GM12878 (cell line): ENCODE measurements at regions not wholly inside any gene's neighbourhood (a gene's known extent, or its start where the extent isn't known, plus 50 kb on each side); places are given as distances from the start of the nearest gene placed in this dataset.
A peak's percentile ranks its signal among the peaks of the same experiment; 100 is the strongest.

Experiments used
- ATAC-seq: fragments of 200-7000 bp; cut with Tn5 transposase; 3 replicates; pipeline ENCODE4 v1.9.1; 2020; ENCODE audit warnings: mild to moderate bottlenecking, moderate library complexity
- BruUV-seq: library from RNA; stranded (reverse); fragments of 400-500 nt; replicated peaks from 2 replicates; lab custom pipeline; 2021; lab: Mats Ljungman, UMichigan
- CTCF ChIA-PET: fragments of 300-600 bp; sonication (Branson Sonifier 250); formaldehyde crosslinking; extraction: SDS; loops from one replicate; lab custom pipeline; 2021; ENCODE audit warnings: inconsistent platforms; lab: Yijun Ruan, JAX
- POLR2A ChIA-PET: fragments of 350-600 bp; formaldehyde crosslinking; extraction: SDS; loops from one replicate; lab custom pipeline; 2021; ENCODE audit warnings: inconsistent platforms; lab: Charles Lee
- RAD21 ChIA-PET: fragments of 300-600 bp; sonication (Branson Sonifier 250); formaldehyde crosslinking; loops from one replicate; lab custom pipeline; 2023; ENCODE audit warnings: antibody characterized with exemption; ENCODE audit not compliant: unreplicated experiment; lab: Charles Lee
- SMC1A ChIA-PET: fragments of 300-600 bp; sonication (Branson Sonifier 250); formaldehyde crosslinking; loops from one replicate; lab custom pipeline; 2023; ENCODE audit not compliant: unreplicated experiment, uncharacterized antibody; lab: Charles Lee
- DNase-seq: peaks from one replicate; pipeline ENCODE4 v3.0.0-alpha.2; 2011; ENCODE audit warnings: low read depth, low spot score
- FAIRE-seq: peaks from 3 replicates; lab custom pipeline; 2011; peaks lifted over from hg19 to GRCh38; lab: Jason Lieb, UNC
- H2AFZ ChIP-seq: 2 replicates; pipeline ENCODE4 v1.6.0; 2011; ENCODE audit warnings: low read depth, low read length, control low read depth; ENCODE audit not compliant: control insufficient read depth
- H3K27ac ChIP-seq: 2 replicates; pipeline ENCODE4 v1.5.1; 2011; ENCODE audit warnings: control low read depth; ENCODE audit not compliant: control insufficient read depth, insufficient read depth
- H3K27me3 ChIP-seq, 2 experiments: replicated peaks in 1 of 2; 2 replicates each; pipeline versions ENCODE4 v1.6.0 to v1.6.1; 2011; ENCODE audit warnings: low read length in 1 of 2; ENCODE audit not compliant: control insufficient read depth in 2 of 2, insufficient read depth in 2 of 2
- H3K36me3 ChIP-seq, 2 experiments: 2 replicates each; pipeline ENCODE4 v1.5.1; 2011; ENCODE audit warnings: low read length in 1 of 2; ENCODE audit not compliant: control insufficient read depth in 2 of 2, insufficient read depth in 2 of 2
- H3K4me1 ChIP-seq: 2 replicates; pipeline ENCODE4 v1.6.1; 2011; ENCODE audit warnings: mild to moderate bottlenecking, low read length, moderate library complexity, mixed read lengths; ENCODE audit not compliant: control insufficient read depth, insufficient read depth
- H3K4me2 ChIP-seq: 2 replicates; pipeline ENCODE4 v1.6.0; 2011; ENCODE audit warnings: control low read depth; ENCODE audit not compliant: control insufficient read depth, insufficient read depth
- H3K4me3 ChIP-seq: fragments of 200-600 bp; sonication (generic); 2 replicates; pipeline ENCODE4 v1.5.1; 2016
- H3K79me2 ChIP-seq: 2 replicates; pipeline ENCODE4 v1.6.0; 2011; ENCODE audit warnings: low read length; ENCODE audit not compliant: control insufficient read depth, insufficient read depth
- H3K9ac ChIP-seq: 2 replicates; pipeline ENCODE4 v1.8.0; 2011; ENCODE audit warnings: low read length, control low read depth, mixed read lengths; ENCODE audit not compliant: control insufficient read depth, insufficient read depth
- H3K9me3 ChIP-seq: replicated peaks from 3 replicates; pipeline ENCODE4 v1.5.1; 2011; ENCODE audit warnings: mild to moderate bottlenecking, low read length; ENCODE audit not compliant: control insufficient read depth, insufficient read depth
- H4K20me1 ChIP-seq: 2 replicates; pipeline ENCODE4 v1.6.0; 2011; ENCODE audit not compliant: control insufficient read depth, insufficient read depth
- BCL11A ChIP-seq: IDR thresholded peaks from 2 replicates; pipeline ENCODE4 v1.6.1; 2011; ENCODE audit warnings: low read depth, low read length
- BMI1 ChIP-seq: fragments of 450-650 bp; IDR thresholded peaks from 2 replicates; pipeline ENCODE4 v1.6.1; 2016; ENCODE audit warnings: mild to moderate bottlenecking, moderate library complexity, borderline replicate concordance
- HDAC6 ChIP-seq: fragments of 200-600 bp; sonication (generic); IDR thresholded peaks from one replicate; pipeline ENCODE4 v1.8.0; 2017; ENCODE audit warnings: antibody characterized with exemption; ENCODE audit not compliant: unreplicated experiment
- IKZF2 ChIP-seq, 2 experiments: fragments of 450-650 bp; IDR thresholded peaks; 2 replicates each; pipeline ENCODE4 v1.6.1; 2017; ENCODE audit warnings: mild to moderate bottlenecking in 2 of 2, moderate library complexity in 2 of 2
- LARP7 ChIP-seq: fragments of 450-650 bp; IDR thresholded peaks from 2 replicates; pipeline ENCODE4 v1.6.1; 2017; ENCODE audit warnings: mild to moderate bottlenecking
- NFIC ChIP-seq: IDR thresholded peaks from 2 replicates; pipeline ENCODE4 v1.6.1; 2012; ENCODE audit warnings: low read depth, mild to moderate bottlenecking, inconsistent platforms, low read length, moderate library complexity
- PAX8 ChIP-seq: fragments of 450-650 bp; IDR thresholded peaks from 2 replicates; pipeline ENCODE4 v1.6.1; 2017; ENCODE audit warnings: mild to moderate bottlenecking, moderate library complexity
- POLR2AphosphoS5 ChIP-seq: IDR thresholded peaks from 2 replicates; pipeline ENCODE4 v1.6.1; 2011; ENCODE audit warnings: mild to moderate bottlenecking, low read length, inconsistent platforms
- RAD51 ChIP-seq: fragments of 450-650 bp; IDR thresholded peaks from 2 replicates; pipeline ENCODE4 v1.6.1; 2016; ENCODE audit warnings: moderate library complexity, mild to moderate bottlenecking, inconsistent platforms
- RCOR1 ChIP-seq: conservative IDR thresholded peaks from 2 replicates; pipeline ENCODE4 v1.6.1; 2012; ENCODE audit warnings: low read depth, low read length, improper control_type of control experiment
- SUPT20H ChIP-seq: IDR thresholded peaks from 2 replicates; pipeline ENCODE4 v1.6.1; 2011; ENCODE audit warnings: low read depth, mild to moderate bottlenecking, low read length, moderate library complexity, borderline replicate concordance; ENCODE audit not compliant: control insufficient read depth
- TBL1XR1 ChIP-seq: IDR thresholded peaks from 2 replicates; pipeline ENCODE4 v1.6.1; 2012; ENCODE audit warnings: low read depth, low read length, improper control_type of control experiment
- ZBED1 ChIP-seq: IDR thresholded peaks from 2 replicates; pipeline ENCODE4 v1.6.1; 2016; ENCODE audit warnings: borderline replicate concordance
- ZNF592 ChIP-seq: fragments of 450-650 bp; IDR thresholded peaks from 2 replicates; pipeline ENCODE4 v1.6.1; 2017; ENCODE audit warnings: mild to moderate bottlenecking, moderate library complexity
- WGBS: methylation state at CpG from one replicate; pipeline ENCODE4 v1.1.6; 2016; ENCODE audit warnings: low lambda C conversion rate; ENCODE audit not compliant: insufficient replicate concordance, insufficient coverage; ENCODE audit errors: missing lambda C conversion rate; 5-methylcytosine and 5-hydroxymethylcytosine counted together
- in situ Hi-C: fragments of 300-500 bp; cut with MboI; formaldehyde crosslinking; loops from 9 replicates; pipeline ENCODE4 v1.14.3; 2018; ENCODE audit warnings: mixed read lengths
- intact Hi-C: fragments of 100-400 bp; cut with micrococcal nuclease; formaldehyde crosslinking; loops from one replicate; pipeline ENCODE4 v1.14.2; 2022; ENCODE audit not compliant: unreplicated experiment
- TF ChIP-seq, protein P1 (sequence below): fragments of 450-650 bp; IDR thresholded peaks from 2 replicates; pipeline ENCODE4 v1.6.1; 2017; ENCODE audit warnings: mild to moderate bottlenecking, low read depth, inconsistent platforms; ENCODE audit not compliant: poor library complexity, severe bottlenecking
- TF ChIP-seq, protein P2 (sequence below): fragments of 450-650 bp; IDR thresholded peaks from 2 replicates; pipeline ENCODE4 v1.6.1; 2017; ENCODE audit warnings: antibody characterized with exemption, mild to moderate bottlenecking, moderate library complexity

- WGBS, result 74% methylated on average over 8 of the region's 8 CpGs
- no peak for TF ChIP-seq ZNF592
- TF ChIP-seq, protein P1, sequence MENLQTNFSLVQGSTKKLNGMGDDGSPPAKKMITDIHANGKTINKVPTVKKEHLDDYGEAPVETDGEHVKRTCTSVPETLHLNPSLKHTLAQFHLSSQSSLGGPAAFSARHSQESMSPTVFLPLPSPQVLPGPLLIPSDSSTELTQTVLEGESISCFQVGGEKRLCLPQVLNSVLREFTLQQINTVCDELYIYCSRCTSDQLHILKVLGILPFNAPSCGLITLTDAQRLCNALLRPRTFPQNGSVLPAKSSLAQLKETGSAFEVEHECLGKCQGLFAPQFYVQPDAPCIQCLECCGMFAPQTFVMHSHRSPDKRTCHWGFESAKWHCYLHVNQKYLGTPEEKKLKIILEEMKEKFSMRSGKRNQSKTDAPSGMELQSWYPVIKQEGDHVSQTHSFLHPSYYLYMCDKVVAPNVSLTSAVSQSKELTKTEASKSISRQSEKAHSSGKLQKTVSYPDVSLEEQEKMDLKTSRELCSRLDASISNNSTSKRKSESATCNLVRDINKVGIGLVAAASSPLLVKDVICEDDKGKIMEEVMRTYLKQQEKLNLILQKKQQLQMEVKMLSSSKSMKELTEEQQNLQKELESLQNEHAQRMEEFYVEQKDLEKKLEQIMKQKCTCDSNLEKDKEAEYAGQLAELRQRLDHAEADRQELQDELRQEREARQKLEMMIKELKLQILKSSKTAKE, result no peak
- TF ChIP-seq HDAC6, result no peak
- no peak for TF ChIP-seq BCL11A
- TF ChIP-seq TBL1XR1, result no peak
- no peak for TF ChIP-seq POLR2AphosphoS5
- no peak for TF ChIP-seq LARP7
- TF ChIP-seq RCOR1, result no peak
- TF ChIP-seq BMI1, result no peak
- TF ChIP-seq PAX8, result no peak
- no peak for TF ChIP-seq RAD51
- no peak for TF ChIP-seq SUPT20H
- no peak for TF ChIP-seq NFIC
- TF ChIP-seq ZBED1, result no peak
- TF ChIP-seq IKZF2 (IDR thresholded peaks at IDR 0.05), result no peak
- TF ChIP-seq, protein P2, sequence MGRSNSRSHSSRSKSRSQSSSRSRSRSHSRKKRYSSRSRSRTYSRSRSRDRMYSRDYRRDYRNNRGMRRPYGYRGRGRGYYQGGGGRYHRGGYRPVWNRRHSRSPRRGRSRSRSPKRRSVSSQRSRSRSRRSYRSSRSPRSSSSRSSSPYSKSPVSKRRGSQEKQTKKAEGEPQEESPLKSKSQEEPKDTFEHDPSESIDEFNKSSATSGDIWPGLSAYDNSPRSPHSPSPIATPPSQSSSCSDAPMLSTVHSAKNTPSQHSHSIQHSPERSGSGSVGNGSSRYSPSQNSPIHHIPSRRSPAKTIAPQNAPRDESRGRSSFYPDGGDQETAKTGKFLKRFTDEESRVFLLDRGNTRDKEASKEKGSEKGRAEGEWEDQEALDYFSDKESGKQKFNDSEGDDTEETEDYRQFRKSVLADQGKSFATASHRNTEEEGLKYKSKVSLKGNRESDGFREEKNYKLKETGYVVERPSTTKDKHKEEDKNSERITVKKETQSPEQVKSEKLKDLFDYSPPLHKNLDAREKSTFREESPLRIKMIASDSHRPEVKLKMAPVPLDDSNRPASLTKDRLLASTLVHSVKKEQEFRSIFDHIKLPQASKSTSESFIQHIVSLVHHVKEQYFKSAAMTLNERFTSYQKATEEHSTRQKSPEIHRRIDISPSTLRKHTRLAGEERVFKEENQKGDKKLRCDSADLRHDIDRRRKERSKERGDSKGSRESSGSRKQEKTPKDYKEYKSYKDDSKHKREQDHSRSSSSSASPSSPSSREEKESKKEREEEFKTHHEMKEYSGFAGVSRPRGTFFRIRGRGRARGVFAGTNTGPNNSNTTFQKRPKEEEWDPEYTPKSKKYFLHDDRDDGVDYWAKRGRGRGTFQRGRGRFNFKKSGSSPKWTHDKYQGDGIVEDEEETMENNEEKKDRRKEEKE, result no peak
These were observed 78.3 kb upstream of the HES1 start for GRCh38 chr3:194057570-194058188.

More at GRCh38 chr3:194057570-194058188, 78.3 kb upstream of the HES1 start:
- POLR2A ChIA-PET, result interaction anchor here (0.6 kb wide), 1 partner anchor 1166 kb away, joined by 3 read pairs; no protein-coding TSS in a partner anchor
- CTCF ChIA-PET, result interaction anchor here (1.1 kb wide), 1 partner anchor 44 kb away, joined by 3 read pairs; no protein-coding TSS in a partner anchor
- FAIRE-seq, result no peak
- no TSS peak for BruUV-seq
- in situ Hi-C loops (no loop called here), intact Hi-C loops (no loop called here)
- H3K4me1 ChIP-seq, result no peaks in the 10 kb centered on the region
- DNase-seq, result no peak
- no peaks in the 10 kb centered on the region for H3K79me2 ChIP-seq
- H4K20me1 ChIP-seq, result no peaks in the 10 kb centered on the region
- H2AFZ ChIP-seq, result peak overlapping the region; percentile 61
- no peak overlapping the region; the same call in 1 of the 2 replicates for H3K9ac ChIP-seq
- peak overlapping the region; percentile 75 for H3K4me2 ChIP-seq
- H3K27me3 ChIP-seq, result no peaks in the 10 kb centered on the region
- SMC1A ChIA-PET, result interaction anchor here (1.2 to 2.1 kb wide), 2 partner anchors 73 to 276 kb away, joined by 3 to 7 read pairs; no protein-coding TSS in a partner anchor
- ATAC-seq, result peak; percentile 22
- RAD21 ChIA-PET, result interaction anchor here (0.8 to 1.4 kb wide), 5 partner anchors 14 to 314 kb away, joined by 3 to 6 read pairs (median 3); no protein-coding TSS in a partner anchor
- no peak overlapping the region for H3K27ac ChIP-seq
- no peaks in the 10 kb centered on the region for H3K36me3 ChIP-seq
- no peaks in the 10 kb centered on the region; the same call in 2 of the 3 replicates for H3K9me3 ChIP-seq
- H3K4me3 ChIP-seq, result peak overlapping the region; percentile 33; the same call in 1 of the 2 replicates
